GM19351 (cell line): ENCODE measurements at regions not wholly inside any gene's neighbourhood (a gene's known extent, or its start where the extent isn't known, plus 50 kb on each side); places are given as distances from the start of the nearest gene placed in this dataset.

Experiments
- ATAC-seq: cut with Tn5 transposase; IDR thresholded peaks from one replicate; pipeline ENCODE4 v1.9.1; 2021; ENCODE audit warnings: mild to moderate bottlenecking, moderate library complexity; ENCODE audit not compliant: unreplicated experiment

GRCh38 chr4:10949039-10949733, 264.6 kb upstream of the CLNK start:
- peak; percentile 55 for ATAC-seq

- ATAC-seq = no peak
These were observed 263.3 kb upstream of the CLNK start for GRCh38 chr4:10947898-10948297.

DNA sequence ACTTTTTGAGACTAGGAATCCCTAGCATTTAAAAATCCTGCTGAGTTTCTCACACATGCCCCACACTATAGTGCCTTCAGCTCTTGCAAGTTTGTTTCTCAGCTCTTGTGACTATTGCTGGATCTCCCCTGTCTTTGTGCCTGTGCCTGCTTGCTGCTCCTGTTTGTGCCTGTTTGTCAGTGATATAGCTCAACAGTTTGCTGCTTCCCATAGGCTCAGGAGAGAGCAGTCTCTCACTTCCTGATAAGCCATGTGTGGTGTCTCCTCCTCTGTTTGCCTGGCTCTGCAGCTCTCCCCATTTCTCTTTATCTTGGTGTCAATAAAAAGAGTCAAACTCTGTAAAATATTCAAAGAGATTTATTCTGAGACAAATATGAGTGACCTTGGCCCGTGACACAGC, 259.8 kb upstream of the CLNK start:
- no peak for ATAC-seq

DNA sequence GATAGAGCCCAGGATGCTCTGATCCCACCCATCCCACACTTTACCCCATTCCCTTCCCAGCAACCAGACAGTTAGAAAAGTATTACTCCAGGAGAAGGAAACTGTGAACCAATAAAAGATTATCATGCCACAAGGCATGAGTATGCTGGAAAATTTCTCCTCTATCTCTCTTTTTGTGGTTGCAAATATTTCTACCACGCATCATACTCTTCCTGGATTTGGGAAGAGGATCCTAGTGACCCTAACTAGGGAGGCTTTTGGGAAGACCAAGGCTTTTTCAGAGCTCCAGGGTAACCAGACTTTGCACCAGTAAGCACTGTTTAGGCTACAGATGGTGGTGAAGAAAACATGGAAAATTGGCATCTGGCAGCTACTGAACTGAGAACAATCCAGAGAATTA, 257.6 kb upstream of the CLNK start:
- no peak for ATAC-seq

DNA sequence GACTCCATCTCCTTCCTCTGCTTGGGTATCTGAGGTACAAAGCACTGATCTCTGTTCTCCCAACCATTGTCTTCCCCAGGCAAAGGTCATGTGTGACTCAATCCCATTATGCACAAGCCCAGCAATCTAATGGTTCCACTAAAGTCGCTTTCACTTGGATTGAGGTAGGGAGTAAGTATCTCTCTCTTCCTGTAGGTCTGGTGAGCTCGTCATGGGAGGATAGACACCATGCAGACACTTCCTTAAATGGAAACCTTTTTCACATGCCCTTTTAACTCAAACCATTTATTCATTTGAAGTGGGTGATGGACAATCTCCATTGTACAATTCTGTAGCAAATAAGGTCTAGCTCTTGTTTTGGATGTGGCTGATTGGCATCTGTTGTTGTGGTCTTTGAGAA, 245.2 kb upstream of the CLNK start:
- no peak for ATAC-seq

DNA sequence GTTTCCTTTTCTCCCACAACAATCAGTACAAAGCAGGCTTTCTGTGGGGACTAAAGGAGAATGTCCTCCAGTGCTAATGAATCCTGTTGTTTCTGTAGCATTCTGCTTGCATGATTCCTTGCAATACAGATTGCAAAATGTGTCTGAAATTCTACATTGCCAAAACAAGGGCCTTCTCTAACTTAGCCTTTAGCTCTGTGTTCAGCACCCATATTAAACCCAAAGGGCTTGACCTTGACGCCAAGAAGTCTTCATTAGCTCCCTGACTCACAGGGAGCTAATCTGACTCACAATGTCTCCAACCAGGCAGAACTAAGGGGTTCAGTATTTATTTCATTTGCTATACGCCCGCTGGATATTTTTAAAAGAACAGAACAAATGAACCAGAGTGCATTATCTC, 241.4 kb upstream of the CLNK start:
- no peak for ATAC-seq

DNA sequence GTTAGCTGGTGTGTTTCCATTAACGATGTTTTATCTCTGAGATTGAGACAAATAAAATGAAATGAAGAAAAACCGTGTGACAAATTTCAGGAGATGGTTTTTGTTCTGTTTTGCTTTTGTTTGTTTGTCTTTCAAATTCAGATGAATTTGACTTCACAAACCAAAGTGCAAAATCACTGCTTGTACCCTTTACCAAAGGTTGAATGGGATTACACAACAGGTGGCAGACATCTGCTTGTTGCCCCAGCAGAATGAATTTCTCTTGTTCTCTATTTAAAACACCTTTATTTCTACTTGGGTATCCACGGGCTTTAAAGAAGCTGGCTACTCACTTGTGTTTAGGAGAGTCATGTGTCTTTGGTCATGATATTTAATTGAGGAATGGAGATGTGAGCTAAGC, 239.7 kb upstream of the CLNK start:
- no peak for ATAC-seq

GRCh38 chr4:10917566-10917965, 233.0 kb upstream of the CLNK start:
- no peak for ATAC-seq

- no peak for ATAC-seq
These were observed 213.5 kb upstream of the CLNK start for GRCh38 chr4:10898072-10898471.

- ATAC-seq = no peak
These were observed 212.5 kb upstream of the CLNK start for GRCh38 chr4:10897076-10897475.

DNA sequence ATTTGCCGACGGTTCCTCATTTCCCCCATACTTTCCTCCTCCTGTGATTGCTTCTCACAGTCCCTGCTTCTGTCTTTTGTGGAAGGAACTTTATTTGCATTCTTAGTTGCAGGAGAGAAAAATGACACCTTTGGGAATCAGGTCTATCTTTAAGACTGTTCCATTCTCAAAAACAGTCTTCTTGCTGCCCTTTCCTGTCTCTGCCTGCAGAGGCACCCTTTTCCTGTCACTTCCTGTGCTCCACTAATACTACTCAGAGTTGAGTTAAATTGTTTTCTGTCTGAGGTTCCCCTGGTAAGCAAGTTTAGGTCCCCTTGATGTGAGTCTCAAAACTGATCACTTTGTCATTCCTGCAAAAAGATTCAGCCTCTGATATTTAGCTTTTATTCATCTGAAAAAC, 208.8 kb upstream of the CLNK start:
- ATAC-seq = peak; percentile 86

- no peak for ATAC-seq
These were observed 207.3 kb upstream of the CLNK start for GRCh38 chr4:10891866-10892265.

DNA sequence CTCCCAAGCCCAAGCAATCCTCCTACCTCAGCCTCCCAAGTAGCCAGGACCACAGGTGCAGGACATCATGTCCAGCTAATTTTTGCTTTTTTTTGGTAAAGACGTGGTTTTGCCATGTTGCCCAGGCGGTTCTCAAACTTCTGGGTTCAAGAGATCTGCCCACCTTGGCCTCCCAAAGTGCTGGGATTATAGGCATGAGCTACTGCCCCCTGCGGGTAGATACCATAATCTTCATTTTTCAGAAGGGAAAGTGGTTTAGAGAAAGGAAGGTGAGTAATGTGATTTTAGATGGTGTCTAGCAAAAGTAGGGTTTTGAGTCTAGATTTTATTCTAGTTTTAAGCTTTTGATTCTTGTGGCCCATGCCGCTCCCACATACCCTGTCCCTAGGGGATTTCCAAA, 205.3 kb upstream of the CLNK start:
- ATAC-seq = no peak

DNA sequence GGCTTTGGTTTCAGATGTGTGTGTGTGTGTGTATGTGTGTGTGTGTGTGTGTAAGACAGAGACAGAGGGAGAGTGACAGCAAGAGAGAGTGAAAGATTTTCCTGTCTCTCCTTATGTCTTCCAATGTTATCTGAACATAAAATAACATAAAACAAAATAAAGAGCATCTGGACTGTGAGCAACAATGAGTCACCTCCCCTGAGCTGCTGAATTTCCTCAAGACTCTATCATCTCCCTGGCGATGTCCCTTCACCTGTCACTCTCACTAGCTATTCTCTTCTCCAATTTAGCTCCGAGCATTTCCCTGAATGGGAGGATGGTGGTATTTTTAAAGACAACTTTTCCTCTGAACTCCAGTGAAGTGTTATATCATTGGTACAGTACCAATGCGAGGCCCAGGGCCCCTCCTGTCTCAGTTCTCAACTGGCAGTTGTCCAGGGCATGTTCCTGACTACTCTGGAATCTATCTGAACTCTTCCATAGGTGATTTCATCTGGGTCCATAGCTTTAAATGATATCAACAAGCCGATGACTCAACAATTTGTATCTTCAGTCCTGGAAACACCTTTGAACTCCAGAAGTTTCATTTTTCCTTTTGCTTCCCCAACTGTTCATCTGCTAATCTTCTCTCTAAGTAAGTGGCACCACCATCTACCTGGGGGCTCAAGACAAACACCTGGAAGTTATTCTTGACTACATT, 195.0 kb upstream of the CLNK start:
- ATAC-seq = no peak

- no peak for ATAC-seq
These were observed 194.3 kb upstream of the CLNK start for GRCh38 chr4:10878861-10879260.

GRCh38 chr4:10877076-10877475, 192.5 kb upstream of the CLNK start:
- no peak for ATAC-seq

DNA sequence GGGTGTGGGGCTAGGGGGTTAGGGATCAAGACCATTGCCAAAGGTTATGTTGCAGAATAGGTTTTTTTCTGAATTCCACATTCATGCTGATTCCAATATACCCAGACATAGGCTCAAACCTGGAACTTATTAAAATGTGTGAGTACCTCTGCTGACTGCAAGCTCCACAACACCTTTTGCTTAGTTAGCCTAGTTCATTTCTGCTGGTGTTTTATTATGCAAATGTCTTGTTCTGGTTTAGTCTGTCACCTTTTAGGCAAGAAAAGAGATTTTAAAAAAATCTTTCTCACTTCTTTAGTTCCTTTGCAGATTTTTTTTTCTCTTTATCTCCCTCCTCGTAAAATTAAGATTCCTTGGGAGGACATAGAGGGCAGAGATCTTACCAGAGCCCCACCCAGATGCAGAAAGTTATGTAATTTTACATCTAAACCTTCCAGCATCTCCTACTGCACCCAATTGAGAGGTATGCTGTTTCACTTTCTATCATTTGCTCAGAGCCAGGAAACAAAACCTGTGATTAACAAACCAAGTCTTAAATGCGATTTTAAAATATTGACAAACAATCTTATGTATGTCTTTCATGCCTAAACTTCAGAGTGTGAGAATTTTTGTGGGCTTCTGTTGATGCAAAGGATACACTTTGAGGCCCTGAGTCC, 190.7 kb upstream of the CLNK start:
- no peak for ATAC-seq

- ATAC-seq = no peak
These were observed 189.2 kb upstream of the CLNK start for GRCh38 chr4:10873809-10874208.

GRCh38 chr4:10872833-10873517, 188.4 kb upstream of the CLNK start:
- ATAC-seq = no peak

- no peak for ATAC-seq
These were observed 182.1 kb upstream of the CLNK start for GRCh38 chr4:10866666-10867065.

GRCh38 chr4:10861036-10861435, 176.5 kb upstream of the CLNK start:
- ATAC-seq = no peak
